Naive thymus-derived CD4-positive, alpha-beta T cell (primary cell): ENCODE measurements at regions not wholly inside any gene's neighbourhood (a gene's known extent, or its start where the extent isn't known, plus 50 kb on each side); places are given as distances from the start of the nearest gene placed in this dataset.

Experiments used
- ATAC-seq: fragments of 150-1000 bp; cut with Tn5 transposase; 2 replicates; pipeline ENCODE4 v1.10.0; 2021; ENCODE audit warnings: mild to moderate bottlenecking, moderate library complexity
- CTCF ChIA-PET: fragments of 350-600 bp; sonication (Branson Sonifier 250); formaldehyde crosslinking; loops from one replicate; lab custom pipeline; 2021; ENCODE audit warnings: antibody characterized with exemption; lab: Charles Lee
- POLR2A ChIA-PET: fragments of 350-600 bp; sonication (Branson Sonifier 250); formaldehyde crosslinking; loops from one replicate; lab custom pipeline; 2021; ENCODE audit warnings: antibody characterized with exemption, inconsistent platforms; lab: Charles Lee
- DNase-seq, 9 donors: peaks; one replicate each; pipeline versions ENCODE4 v3.0.0 to v3.0.0-alpha.2; 2020 to 2022; ENCODE audit warnings: mixed read lengths in 1 of 9
- H3K27ac ChIP-seq: one replicate; pipeline ENCODE4 v1.7.0; 2013; ENCODE audit warnings: mild to moderate bottlenecking, low read depth, low read length, moderate library complexity
- H3K27me3 ChIP-seq, 2 donors: one replicate each; pipeline ENCODE4 v1.7.0; 2013; ENCODE audit warnings: low read length in 2 of 2, mild to moderate bottlenecking in 2 of 2, moderate library complexity in 2 of 2; ENCODE audit not compliant: control insufficient read depth in 2 of 2, insufficient read depth in 2 of 2
- H3K36me3 ChIP-seq, 3 experiments: 1 replicate in 2 of 3; 2 replicates in 1 of 3; pipeline ENCODE4 v1.7.0; 2013; ENCODE audit warnings: low read length in 3 of 3, mild to moderate bottlenecking in 3 of 3, moderate library complexity in 1 of 3; ENCODE audit not compliant: insufficient read depth in 3 of 3, control insufficient read depth in 2 of 3
- H3K4me1 ChIP-seq, 2 donors: one replicate each; pipeline ENCODE4 v1.7.0; 2013; ENCODE audit warnings: low read length in 2 of 2, mild to moderate bottlenecking in 2 of 2, moderate library complexity in 1 of 2; ENCODE audit not compliant: control insufficient read depth in 2 of 2, insufficient read depth in 2 of 2
- H3K4me3 ChIP-seq: 2 replicates; pipeline ENCODE4 v1.7.0; 2013; ENCODE audit warnings: mild to moderate bottlenecking, low read length
- H3K9me3 ChIP-seq, 3 experiments: 1 replicate in 2 of 3; 2 replicates in 1 of 3; pipeline ENCODE4 v1.7.0; 2013; ENCODE audit warnings: low read length in 3 of 3; ENCODE audit not compliant: control insufficient read depth in 2 of 3
- H3K27ac Mint-ChIP-seq, 9 donors: one replicate each; pipeline ENCODE4 v1.8.0; 2020 to 2022; ENCODE audit warnings: mixed read lengths in 9 of 9, mild to moderate bottlenecking in 8 of 9, moderate library complexity in 5 of 9, inconsistent platforms in 2 of 9
- H3K27me3 Mint-ChIP-seq, 5 donors: one replicate each; pipeline ENCODE4 v1.8.0; 2021 to 2022; ENCODE audit warnings: mixed read lengths in 5 of 5, mild to moderate bottlenecking in 1 of 5
- H3K36me3 Mint-ChIP-seq, 5 donors: one replicate each; pipeline ENCODE4 v1.8.0; 2020 to 2022; ENCODE audit warnings: mixed read lengths in 5 of 5, mild to moderate bottlenecking in 3 of 5, inconsistent platforms in 1 of 5
- H3K4me1 Mint-ChIP-seq, 7 donors: one replicate each; pipeline ENCODE4 v1.8.0; 2020 to 2022; ENCODE audit warnings: mixed read lengths in 7 of 7, mild to moderate bottlenecking in 3 of 7, inconsistent platforms in 1 of 7
- H3K4me3 Mint-ChIP-seq, 10 donors: one replicate each; pipeline ENCODE4 v1.8.0; 2020 to 2022; ENCODE audit warnings: mild to moderate bottlenecking in 10 of 10, mixed read lengths in 10 of 10, moderate library complexity in 6 of 10, inconsistent platforms in 2 of 10
- H3K9me3 Mint-ChIP-seq, 11 donors: one replicate each; pipeline ENCODE4 v1.8.0; 2020 to 2022; ENCODE audit warnings: mixed read lengths in 11 of 11, mild to moderate bottlenecking in 4 of 11, inconsistent platforms in 1 of 11, moderate library complexity in 1 of 11
- intact Hi-C, 2 donors: fragments of 100-400 bp; cut with micrococcal nuclease; formaldehyde crosslinking; loops; one replicate each; pipeline ENCODE4 v1.15.1; 2023

DNA sequence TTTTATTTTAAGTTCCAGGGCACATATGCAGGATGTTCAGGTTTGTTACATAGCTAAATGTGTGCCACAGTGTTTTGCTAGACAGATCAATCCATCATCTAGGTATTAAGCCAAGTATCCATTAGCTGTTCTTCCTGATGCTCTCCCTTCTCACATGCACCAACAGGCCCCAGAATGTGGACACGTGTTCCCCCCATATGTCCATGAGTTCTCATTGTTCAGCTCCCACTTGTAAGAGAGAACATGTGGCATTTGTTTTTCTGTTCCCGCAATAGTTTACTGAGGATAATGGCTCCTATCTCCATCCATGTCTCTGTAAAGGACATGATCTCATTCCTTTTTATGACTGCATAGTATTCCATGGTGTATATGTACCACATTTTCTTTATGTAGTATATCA, 374.8 kb upstream of the FAT1 start:
- Histone ChIP-seq H3K9me3 (no peaks in the 10 kb centered on the region), H3K27me3 (no peaks in the 10 kb centered on the region), H3K27ac (no peak overlapping the region), H3K4me3 (no peak overlapping the region), H3K36me3 (no peaks in the 10 kb centered on the region), H3K4me1 (no peaks in the 10 kb centered on the region)
- H3K27ac Mint-ChIP-seq: no peak overlapping the region
- H3K4me3 Mint-ChIP-seq: no peak overlapping the region
- ATAC-seq (no peak), DNase-seq (no peak)
- peaks cover 3 to 33% (median 8%) of the 10 kb centered on the region in 11 donors for H3K9me3 Mint-ChIP-seq
- H3K27me3 Mint-ChIP-seq: no peaks in the 10 kb centered on the region
- H3K36me3 Mint-ChIP-seq: no peaks in the 10 kb centered on the region
- H3K4me1 Mint-ChIP-seq: no peaks in the 10 kb centered on the region
- ChIA-PET CTCF (no interaction called here), POLR2A (no interaction called here)
- intact Hi-C loops: no loop called here

DNA sequence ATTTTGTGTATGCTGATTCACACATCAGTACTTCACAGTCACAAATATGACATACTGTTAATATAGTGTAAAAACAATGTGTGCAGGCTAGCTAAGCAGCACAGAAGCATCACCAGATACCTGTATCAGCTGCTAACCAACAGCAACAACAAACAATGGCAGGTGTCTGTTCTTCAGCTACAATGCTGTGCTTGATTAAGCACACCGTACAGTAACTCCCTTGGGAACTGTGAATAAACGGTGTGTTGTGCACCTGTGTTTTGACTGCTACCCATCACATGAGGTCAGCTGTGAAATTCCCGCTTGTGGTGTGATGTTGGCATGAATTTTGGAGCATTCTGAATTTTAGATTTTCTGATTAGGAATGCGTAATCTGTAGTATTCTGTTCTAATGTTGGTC, 379.7 kb upstream of the FAT1 start:
- Histone ChIP-seq H3K4me3 (no peak overlapping the region), H3K27me3 (no peaks in the 10 kb centered on the region), H3K9me3 (no peaks in the 10 kb centered on the region), H3K36me3 (no peaks in the 10 kb centered on the region), H3K27ac (no peak overlapping the region), H3K4me1 (no peaks in the 10 kb centered on the region)
- Mint-ChIP-seq H3K9me3 (peaks cover 0 to 21% (median 7%) of the 10 kb centered on the region in 11 donors), H3K4me1 (no peaks in the 10 kb centered on the region), H3K27me3 (no peaks in the 10 kb centered on the region), H3K27ac (no peak overlapping the region), H3K4me3 (no peak overlapping the region), H3K36me3 (no peaks in the 10 kb centered on the region)
- intact Hi-C loops: no loop called here
- DNase-seq: no peak
- CTCF ChIA-PET: no interaction called here
- POLR2A ChIA-PET: no interaction called here
- no peak for ATAC-seq

DNA sequence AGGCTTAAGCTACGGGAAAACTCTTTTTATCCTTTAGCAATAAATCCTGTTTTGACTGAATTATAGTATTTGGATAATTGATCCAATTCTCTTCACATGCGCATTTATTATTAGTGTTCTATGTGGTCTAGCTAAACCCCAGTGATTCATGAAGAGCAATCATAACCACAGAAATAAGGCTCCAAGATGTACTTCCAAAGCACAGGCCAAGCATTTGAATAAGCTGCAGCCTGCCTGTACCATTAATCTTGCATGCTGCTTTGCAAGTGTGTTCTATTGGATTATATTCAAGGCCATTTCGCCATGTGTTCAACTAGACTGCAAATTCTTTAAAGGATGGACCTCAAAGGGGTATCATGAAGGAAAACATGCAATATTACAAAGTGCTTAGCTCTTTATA, 385.2 kb upstream of the FAT1 start:
- intact Hi-C loops: no loop called here
- no peak for DNase-seq
- Histone ChIP-seq H3K27me3 (no peaks in the 10 kb centered on the region), H3K4me3 (no peak overlapping the region), H3K36me3 (no peaks in the 10 kb centered on the region), H3K9me3 (no peaks in the 10 kb centered on the region), H3K4me1 (no peaks in the 10 kb centered on the region), H3K27ac (no peak overlapping the region)
- POLR2A ChIA-PET: no interaction called here
- no peak overlapping the region for H3K27ac Mint-ChIP-seq
- no peak overlapping the region for H3K4me3 Mint-ChIP-seq
- H3K27me3 Mint-ChIP-seq: no peaks in the 10 kb centered on the region
- CTCF ChIA-PET: no interaction called here
- no peaks in the 10 kb centered on the region for H3K4me1 Mint-ChIP-seq
- no peak for ATAC-seq
- no peaks in the 10 kb centered on the region for H3K36me3 Mint-ChIP-seq
- peaks cover 0 to 17% (median 7%) of the 10 kb centered on the region in 11 donors for H3K9me3 Mint-ChIP-seq

DNA sequence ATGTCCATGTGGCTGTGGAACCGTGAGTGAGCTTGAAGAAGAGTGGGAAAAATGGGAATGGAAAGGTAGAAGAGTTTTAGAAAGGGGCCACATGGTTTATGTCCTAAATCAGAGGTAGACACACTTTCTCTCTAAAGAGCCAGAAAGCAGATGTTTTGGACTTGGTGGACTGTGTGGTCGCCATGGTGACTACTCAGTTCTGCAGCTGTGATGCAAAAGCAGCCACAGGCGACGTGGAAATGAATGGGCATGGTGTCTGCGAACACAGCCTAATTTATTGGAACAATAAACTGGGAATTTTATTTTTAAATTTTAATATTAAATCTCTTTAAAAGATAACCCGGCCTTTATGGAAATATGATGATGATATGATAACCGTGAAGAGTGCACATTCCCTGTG, 386.0 kb upstream of the FAT1 start:
- H3K27me3 Mint-ChIP-seq: no peaks in the 10 kb centered on the region
- ChIA-PET POLR2A (no interaction called here), CTCF (no interaction called here)
- H3K4me1 Mint-ChIP-seq: no peaks in the 10 kb centered on the region
- H3K36me3 Mint-ChIP-seq: no peaks in the 10 kb centered on the region
- no peak overlapping the region for H3K27ac Mint-ChIP-seq
- Histone ChIP-seq H3K36me3 (no peaks in the 10 kb centered on the region), H3K27ac (no peak overlapping the region), H3K27me3 (no peaks in the 10 kb centered on the region), H3K9me3 (no peaks in the 10 kb centered on the region), H3K4me3 (no peak overlapping the region), H3K4me1 (no peaks in the 10 kb centered on the region)
- intact Hi-C loops: no loop called here
- H3K4me3 Mint-ChIP-seq: no peak overlapping the region
- ATAC-seq (no peak), DNase-seq (no peak)
- H3K9me3 Mint-ChIP-seq: peaks cover 0 to 17% (median 7%) of the 10 kb centered on the region in 11 donors

DNA sequence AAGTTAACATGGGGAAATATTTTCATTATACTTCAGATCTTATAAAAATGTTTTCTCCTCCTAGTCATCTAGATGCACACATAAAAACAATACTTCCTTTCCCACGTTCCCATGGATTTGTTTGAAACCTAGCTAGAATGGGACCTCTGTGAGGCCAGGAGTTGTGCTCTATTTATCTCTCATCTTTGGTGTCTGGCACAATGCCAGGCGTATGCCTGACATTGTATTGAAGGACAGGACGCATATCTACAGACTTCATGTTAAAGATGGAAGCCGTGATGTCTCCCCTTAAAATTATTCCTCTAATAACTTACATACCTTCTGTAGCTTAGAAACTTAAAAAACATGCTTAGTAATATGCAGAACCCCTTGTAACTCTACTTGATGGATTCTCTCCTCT, 394.5 kb upstream of the FAT1 start:
- Histone ChIP-seq H3K4me1 (no peaks in the 10 kb centered on the region), H3K9me3 (no peaks in the 10 kb centered on the region), H3K4me3 (no peak overlapping the region), H3K27ac (no peak overlapping the region), H3K27me3 (no peaks in the 10 kb centered on the region), H3K36me3 (no peaks in the 10 kb centered on the region)
- intact Hi-C loops: no loop called here
- no peak overlapping the region for H3K4me3 Mint-ChIP-seq
- peaks cover 0 to 14% (median 2%) of the 10 kb centered on the region in 11 donors for H3K9me3 Mint-ChIP-seq
- POLR2A ChIA-PET: no interaction called here
- no peaks in the 10 kb centered on the region for H3K36me3 Mint-ChIP-seq
- no peaks in the 10 kb centered on the region for H3K27me3 Mint-ChIP-seq
- H3K27ac Mint-ChIP-seq: no peak overlapping the region
- CTCF ChIA-PET: no interaction called here
- DNase-seq: no peak
- no peaks in the 10 kb centered on the region for H3K4me1 Mint-ChIP-seq
- no peak for ATAC-seq

DNA sequence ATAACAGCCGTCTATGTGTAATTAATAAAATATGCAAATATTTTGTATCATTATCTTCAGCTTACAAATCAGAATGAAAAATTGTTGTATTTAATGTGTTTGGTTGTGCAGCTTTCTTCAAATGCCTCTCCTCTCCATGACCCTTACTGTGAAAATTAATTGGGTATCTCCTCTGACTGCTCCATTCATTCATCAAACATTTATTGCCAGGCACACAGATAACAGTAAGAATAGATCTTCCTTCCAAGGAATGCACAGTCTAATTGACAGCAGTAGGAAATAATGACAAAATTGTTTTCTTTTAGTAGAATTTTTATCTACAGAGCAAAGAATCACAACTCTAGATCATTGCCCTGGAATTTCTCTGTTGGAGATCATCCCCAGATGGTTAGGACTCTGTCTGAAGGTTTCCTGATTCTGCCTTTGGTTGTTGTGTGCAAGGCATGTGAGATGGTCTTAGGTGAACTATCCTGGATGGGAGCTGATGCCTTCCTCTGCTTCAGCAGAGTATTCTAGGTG, 395.0 kb upstream of the FAT1 start:
- no peaks in the 10 kb centered on the region for H3K36me3 Mint-ChIP-seq
- Histone ChIP-seq H3K27me3 (no peaks in the 10 kb centered on the region), H3K4me3 (no peak overlapping the region), H3K9me3 (no peaks in the 10 kb centered on the region), H3K36me3 (no peaks in the 10 kb centered on the region), H3K4me1 (no peaks in the 10 kb centered on the region), H3K27ac (no peak overlapping the region)
- no peak for DNase-seq
- no peaks in the 10 kb centered on the region for H3K4me1 Mint-ChIP-seq
- no peak overlapping the region for H3K4me3 Mint-ChIP-seq
- no peak for ATAC-seq
- H3K27ac Mint-ChIP-seq: no peak overlapping the region
- peaks cover 0 to 10% (median 2%) of the 10 kb centered on the region in 11 donors for H3K9me3 Mint-ChIP-seq
- ChIA-PET POLR2A (no interaction called here), CTCF (no interaction called here)
- H3K27me3 Mint-ChIP-seq: no peaks in the 10 kb centered on the region
- intact Hi-C loops: no loop called here

DNA sequence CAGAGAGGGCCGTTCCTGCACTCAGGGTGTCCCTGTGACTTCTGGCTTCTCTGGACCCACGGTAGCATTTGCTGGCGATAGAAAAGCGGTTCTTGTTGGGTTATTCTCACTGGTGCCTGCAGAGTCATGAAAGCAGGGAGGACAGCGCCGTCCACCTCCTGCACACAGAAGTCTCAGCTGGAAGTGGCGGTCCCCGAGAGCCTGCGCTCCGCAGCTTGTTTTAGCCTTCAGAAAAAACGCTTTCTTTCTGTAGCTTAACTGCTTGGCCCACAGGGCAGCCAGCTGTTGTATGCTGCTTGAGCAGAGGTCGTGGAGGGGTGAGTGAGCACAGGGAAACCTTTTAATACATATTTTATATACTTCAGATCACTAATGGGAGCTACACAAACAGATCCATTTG, 400.7 kb upstream of the FAT1 start:
- Histone ChIP-seq H3K9me3 (no peaks in the 10 kb centered on the region), H3K27me3 (no peaks in the 10 kb centered on the region), H3K4me3 (no peak overlapping the region), H3K36me3 (no peaks in the 10 kb centered on the region), H3K4me1 (no peaks in the 10 kb centered on the region), H3K27ac (no peak overlapping the region)
- ChIA-PET CTCF (no interaction called here), POLR2A (no interaction called here)
- Mint-ChIP-seq H3K36me3 (no peaks in the 10 kb centered on the region), H3K27ac (no peak overlapping the region), H3K27me3 (no peaks in the 10 kb centered on the region), H3K4me1 (no peaks in the 10 kb centered on the region), H3K9me3 (peaks cover 0 to 22% (median 4%) of the 10 kb centered on the region in 11 donors), H3K4me3 (no peak overlapping the region)
- ATAC-seq (no peak), DNase-seq (no peak)
- intact Hi-C loops: no loop called here
